ENCODE measurements at regions not wholly inside any gene's neighbourhood (a gene's known extent, or its start where the extent isn't known, plus 50 kb on each side); places are given as distances from the start of the nearest gene placed in this dataset.
A peak's percentile ranks its signal among the peaks of the same experiment; 100 is the strongest.

DNA sequence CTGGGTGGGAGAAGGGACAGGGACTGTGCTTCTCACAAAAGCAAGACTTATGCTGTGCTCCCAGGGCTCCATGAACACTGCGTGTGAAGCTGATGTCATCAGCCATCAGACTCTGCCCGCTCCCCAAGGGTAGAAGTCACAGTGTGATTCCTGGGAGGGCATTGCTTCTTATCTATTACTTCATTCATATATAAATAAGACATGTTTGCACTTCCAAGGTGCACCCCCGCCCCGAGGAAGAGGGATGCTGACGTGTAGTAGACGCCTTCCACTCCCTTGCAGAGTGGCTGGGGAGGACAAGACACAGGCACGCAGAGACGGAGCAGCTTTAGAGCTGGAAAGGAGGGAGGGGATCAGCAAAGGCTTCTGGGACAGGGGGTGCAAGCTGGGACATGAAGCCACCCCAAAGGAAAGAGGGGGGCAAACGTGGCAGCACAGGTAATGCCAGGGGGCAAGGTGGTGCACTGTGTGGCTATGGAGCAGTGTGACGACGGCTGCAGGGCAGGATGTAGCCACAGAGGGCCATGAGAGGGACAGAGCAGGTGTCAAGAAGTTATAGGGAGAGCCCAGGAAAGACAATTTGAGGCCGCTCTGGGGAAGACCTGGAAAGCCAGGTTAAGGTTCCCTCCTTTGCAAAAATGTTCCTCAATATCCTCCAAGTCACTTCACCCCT lies 558.5 kb downstream of the MN1 start:
- no peak for DNase-seq (ENCODE audit: low read depth, low spot score)
- Mint-ChIP-seq H3K4me3 (no peak overlapping the region), H3K27ac (ENCODE audit: unreplicated experiment) (no peak overlapping the region), H3K36me3 (ENCODE audit: low read depth) (no peaks in the 10 kb centered on the region), H3K4me1 (peaks cover 60% of the 10 kb centered on the region), H3K27me3 (ENCODE audit: low read depth) (no peaks in the 10 kb centered on the region), H3K9me3 (no peaks in the 10 kb centered on the region)
- no peak for TF ChIP-seq CTCF (conservative IDR thresholded peaks at IDR 0.05)

- no peaks in the 10 kb centered on the region for H3K9me3 Mint-ChIP-seq
- H3K4me1 Mint-ChIP-seq, result peaks cover 60% of the 10 kb centered on the region
- no peak overlapping the region for H3K4me3 Mint-ChIP-seq
- TF ChIP-seq CTCF (conservative IDR thresholded peaks at IDR 0.05), result no peak
- H3K27ac Mint-ChIP-seq (ENCODE audit: unreplicated experiment), result no peak overlapping the region
- no peak for DNase-seq (ENCODE audit: low read depth, low spot score)
- H3K27me3 Mint-ChIP-seq (ENCODE audit: low read depth), result no peaks in the 10 kb centered on the region
- no peaks in the 10 kb centered on the region for H3K36me3 Mint-ChIP-seq (ENCODE audit: low read depth)
Observed at GRCh38 chr22:27244328-27244727, 557.2 kb downstream of the MN1 start.

- Mint-ChIP-seq H3K4me1 (peaks cover 53% of the 10 kb centered on the region), H3K9me3 (no peaks in the 10 kb centered on the region), H3K27ac (ENCODE audit: unreplicated experiment) (no peak overlapping the region), H3K27me3 (ENCODE audit: low read depth) (no peaks in the 10 kb centered on the region), H3K4me3 (no peak overlapping the region), H3K36me3 (ENCODE audit: low read depth) (no peaks in the 10 kb centered on the region)
- DNase-seq (ENCODE audit: low read depth, low spot score), result no peak
- TF ChIP-seq CTCF (conservative IDR thresholded peaks at IDR 0.05), result no peak
Observed at GRCh38 chr22:27245056-27245455, 556.5 kb downstream of the MN1 start.

- DNase-seq (ENCODE audit: low read depth, low spot score), result no peak
- Mint-ChIP-seq H3K27ac (ENCODE audit: unreplicated experiment) (no peak overlapping the region), H3K4me1 (peaks cover 52% of the 10 kb centered on the region), H3K36me3 (ENCODE audit: low read depth) (no peaks in the 10 kb centered on the region), H3K4me3 (no peak overlapping the region), H3K27me3 (ENCODE audit: low read depth) (no peaks in the 10 kb centered on the region), H3K9me3 (no peaks in the 10 kb centered on the region)
- TF ChIP-seq CTCF (conservative IDR thresholded peaks at IDR 0.05), result no peak
Observed at GRCh38 chr22:27246558-27246957, 555.0 kb downstream of the MN1 start.

- DNase-seq (ENCODE audit: low read depth, low spot score), result no peak
- peaks cover 46% of the 10 kb centered on the region for H3K4me1 Mint-ChIP-seq
- H3K27ac Mint-ChIP-seq (ENCODE audit: unreplicated experiment), result peak overlapping the region; percentile 67
- no peaks in the 10 kb centered on the region for H3K27me3 Mint-ChIP-seq (ENCODE audit: low read depth)
- H3K36me3 Mint-ChIP-seq (ENCODE audit: low read depth), result no peaks in the 10 kb centered on the region
- H3K9me3 Mint-ChIP-seq, result no peaks in the 10 kb centered on the region
- H3K4me3 Mint-ChIP-seq, result no peak overlapping the region
- no peak for TF ChIP-seq CTCF (conservative IDR thresholded peaks at IDR 0.05)
Observed at GRCh38 chr22:27247701-27248434, 553.7 kb downstream of the MN1 start.
